Muscle of back (tissue), 3 donors: ENCODE measurements at regions not wholly inside any gene's neighbourhood (a gene's known extent, or its start where the extent isn't known, plus 50 kb on each side); places are given as distances from the start of the nearest gene placed in this dataset.
A peak's percentile ranks its signal among the peaks of the same experiment; 100 is the strongest.
"Not testable (repeated sequence)": the region's sequence is repeated elsewhere in the genome, so short reads cannot be mapped to it uniquely, and the experiment has no call there.

Source experiments
- DNase-seq, 3 donors: peaks; one replicate each; pipeline versions ENCODE4 v3.0.0 to v3.0.0-alpha.2; 2013

GRCh38 chr20:47934761-47935160 lies 149.5 kb upstream of the SULF2 start:
- DNase-seq: no peak

- peak in 1 of 3 donors; percentile 41 for DNase-seq
Measured at GRCh38 chr20:47931443-47931842, 146.2 kb upstream of the SULF2 start.

GRCh38 chr20:47931002-47931401 lies 145.7 kb upstream of the SULF2 start:
- DNase-seq: no peak

GRCh38 chr20:47929368-47930115 lies 144.3 kb upstream of the SULF2 start:
- peak; percentile 68 to 82 (median 79) for DNase-seq

GRCh38 chr20:47927944-47928343 lies 142.7 kb upstream of the SULF2 start:
- DNase-seq: no peak

- no peak for DNase-seq
Measured at GRCh38 chr20:47927385-47927851, 142.1 kb upstream of the SULF2 start.

GRCh38 chr20:47926731-47927130 lies 141.4 kb upstream of the SULF2 start:
- no peak for DNase-seq

- no peak for DNase-seq
Measured at GRCh38 chr20:47925593-47925992, 140.3 kb upstream of the SULF2 start.

GRCh38 chr20:47922269-47922668 lies 137.0 kb upstream of the SULF2 start:
- DNase-seq: peak in 2 of 3 donors; percentile 42 to 60

- peak in 2 of 3 donors; percentile 55 to 76 for DNase-seq
Measured at GRCh38 chr20:47921829-47922228, 136.5 kb upstream of the SULF2 start.

GRCh38 chr20:47921408-47921807 lies 136.1 kb upstream of the SULF2 start:
- peak in 1 of 3 donors; percentile 45 for DNase-seq

- no peak for DNase-seq
Measured at GRCh38 chr20:47917549-47918070, 132.3 kb upstream of the SULF2 start.

- DNase-seq: no peak
Measured at GRCh38 chr20:47915495-47915894, 130.2 kb upstream of the SULF2 start.

GRCh38 chr20:47914792-47915191 lies 129.5 kb upstream of the SULF2 start:
- peak in 1 of 3 donors; percentile 43 for DNase-seq

- not testable (repeated sequence) for DNase-seq
Measured at GRCh38 chr20:47912786-47913501, 127.7 kb upstream of the SULF2 start.

GRCh38 chr20:47912165-47912564 lies 126.9 kb upstream of the SULF2 start:
- DNase-seq: not testable (repeated sequence)

- DNase-seq: not testable (repeated sequence)
Measured at GRCh38 chr20:47909696-47910369, 124.6 kb upstream of the SULF2 start.

- not testable (repeated sequence) for DNase-seq
Measured at GRCh38 chr20:47908361-47909035, 123.2 kb upstream of the SULF2 start.

- DNase-seq: not testable (repeated sequence)
Measured at GRCh38 chr20:47907951-47908350, 122.7 kb upstream of the SULF2 start.

- DNase-seq: no peak
Measured at GRCh38 chr20:47907031-47907675, 121.9 kb upstream of the SULF2 start.

- DNase-seq: no peak
Measured at GRCh38 chr20:47906348-47906660, 121.0 kb upstream of the SULF2 start.
